GM18909 (cell line): ENCODE measurements at regions not wholly inside any gene's neighbourhood (a gene's known extent, or its start where the extent isn't known, plus 50 kb on each side); places are given as distances from the start of the nearest gene placed in this dataset.
"Not testable (repeated sequence)": the region's sequence is repeated elsewhere in the genome, so short reads cannot be mapped to it uniquely, and the experiment has no call there.

Source experiments
- ATAC-seq: cut with Tn5 transposase; IDR thresholded peaks from one replicate; pipeline ENCODE4 v1.9.1; 2021; ENCODE audit warnings: mild to moderate bottlenecking; ENCODE audit not compliant: unreplicated experiment, poor library complexity

GRCh38 chr6:122198922-122199321 lies 200.5 kb upstream of the HSF2 start:
- no peak for ATAC-seq

- no peak for ATAC-seq
Observed at GRCh38 chr6:122200440-122200839, 199.0 kb upstream of the HSF2 start.

DNA sequence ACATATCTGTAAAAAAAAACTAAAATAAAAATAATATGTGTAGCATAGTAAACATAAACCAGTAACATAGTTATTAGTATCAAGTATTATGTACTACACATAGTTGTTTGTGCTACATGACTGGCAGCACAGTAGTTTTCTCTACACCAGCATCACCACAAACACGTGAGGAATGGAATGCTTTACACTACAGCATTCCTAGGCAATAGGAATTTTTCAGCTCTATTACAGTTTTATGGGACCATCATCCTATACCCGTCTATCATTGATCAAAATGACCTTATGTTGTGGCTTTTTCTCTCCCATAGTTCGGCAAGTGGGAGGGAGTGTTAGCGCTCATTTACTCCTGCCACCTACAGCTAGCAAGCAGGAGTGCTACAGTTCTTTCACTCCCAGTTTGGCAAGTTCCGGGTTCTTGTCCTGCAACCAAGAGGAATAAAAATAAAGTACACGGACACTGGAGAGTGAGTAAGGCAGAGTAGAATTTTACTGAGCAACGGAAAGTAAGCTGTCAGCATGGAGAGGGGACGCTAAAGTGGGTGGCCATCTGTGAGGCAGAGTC lies 196.8 kb upstream of the HSF2 start:
- ATAC-seq: no peak

DNA sequence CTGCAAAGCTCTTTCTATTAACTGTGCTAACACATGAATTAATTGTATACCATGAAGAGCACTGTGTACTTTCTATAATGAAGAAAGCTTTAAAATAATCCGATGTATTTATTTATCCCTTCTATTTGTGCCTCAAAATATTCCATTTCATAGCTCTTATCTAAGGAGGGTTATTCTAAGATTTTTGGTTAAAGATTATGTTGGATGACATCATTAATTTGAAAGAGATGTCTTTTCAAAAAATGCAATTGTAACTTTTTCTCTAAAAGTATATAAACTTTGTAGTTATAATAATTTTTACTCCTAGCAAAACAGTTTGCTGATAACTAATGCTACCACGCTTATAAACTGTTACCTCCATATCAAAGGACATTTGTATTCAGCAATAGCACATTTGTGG lies 192.4 kb upstream of the HSF2 start:
- ATAC-seq: no peak

DNA sequence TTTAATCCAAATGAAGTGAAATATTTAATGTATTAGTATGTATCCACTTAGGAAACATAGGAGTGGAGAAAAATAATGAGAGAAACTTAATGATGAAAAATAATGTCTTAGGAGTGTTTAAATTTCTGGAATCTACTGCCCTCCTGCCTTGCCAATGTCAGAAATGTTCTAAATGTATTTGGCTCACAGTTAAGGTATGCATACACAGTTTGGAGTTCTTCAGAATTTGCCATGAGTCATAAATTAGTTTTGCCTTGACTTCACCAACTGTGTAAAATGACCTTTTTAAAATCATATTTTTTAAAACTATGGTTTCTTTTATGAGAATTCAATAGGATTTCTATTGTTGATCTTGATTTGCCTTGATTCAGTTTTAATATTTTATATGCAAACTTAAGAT lies 191.7 kb upstream of the HSF2 start:
- no peak for ATAC-seq

DNA sequence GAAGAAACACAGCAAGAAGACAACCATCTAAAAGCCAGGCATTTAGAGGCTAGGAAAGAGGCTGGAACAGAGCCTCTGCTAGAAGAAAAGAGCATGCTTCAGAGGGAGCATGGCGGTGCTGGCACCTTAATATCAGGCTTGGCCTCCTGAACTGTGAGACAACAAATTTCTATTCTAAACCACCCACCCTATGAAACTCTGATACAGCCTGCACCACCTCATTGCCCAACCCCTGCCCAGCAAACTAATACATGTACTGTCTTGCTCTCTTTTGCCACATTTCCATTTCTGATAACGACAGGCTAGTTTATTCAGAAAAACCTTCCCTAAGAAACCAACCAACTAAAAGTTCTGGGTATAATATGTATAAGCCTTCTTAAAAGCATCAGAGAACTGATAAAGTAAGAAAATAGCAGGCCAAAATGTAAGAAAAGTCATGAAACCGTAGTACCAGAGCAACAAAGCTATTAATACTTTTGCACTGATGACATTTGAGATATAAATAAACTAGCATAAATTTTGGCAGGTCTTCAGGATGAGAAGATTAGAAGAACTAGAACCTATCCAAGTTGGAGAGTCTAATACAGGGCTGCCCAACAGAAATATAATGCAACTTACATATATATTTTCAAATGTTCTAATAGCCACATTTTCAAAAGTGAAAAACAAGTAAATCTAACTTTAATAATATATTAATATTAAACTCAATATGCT lies 184.7 kb upstream of the HSF2 start:
- no peak for ATAC-seq

GRCh38 chr6:122220254-122220653 lies 179.2 kb upstream of the HSF2 start:
- ATAC-seq: no peak

GRCh38 chr6:122222761-122223160 lies 176.7 kb upstream of the HSF2 start:
- no peak for ATAC-seq

DNA sequence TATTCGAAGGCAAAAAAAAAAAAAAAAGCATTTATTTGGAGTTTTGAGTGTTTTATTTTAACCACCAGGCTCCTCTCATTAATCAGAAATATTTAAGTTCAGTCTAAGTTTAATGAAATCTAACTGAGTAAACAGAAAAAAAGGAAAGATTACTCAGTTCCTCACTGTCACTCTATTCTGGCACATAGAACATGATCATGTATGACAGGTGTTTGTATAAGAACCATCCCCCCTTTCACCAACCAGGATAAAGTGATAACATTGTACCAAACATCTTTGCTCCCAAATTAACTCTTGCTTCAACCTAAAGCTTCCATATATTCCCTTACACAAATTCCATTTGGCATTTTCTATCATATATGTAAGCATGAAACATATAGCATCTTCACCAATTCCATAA lies 176.2 kb upstream of the HSF2 start:
- no peak for ATAC-seq

- ATAC-seq: no peak
Observed at GRCh38 chr6:122238861-122239260, 160.6 kb upstream of the HSF2 start.

GRCh38 chr6:122246906-122247658 lies 152.4 kb upstream of the HSF2 start:
- no peak for ATAC-seq

- ATAC-seq: no peak
Observed at GRCh38 chr6:122248001-122248669, 151.3 kb upstream of the HSF2 start.

DNA sequence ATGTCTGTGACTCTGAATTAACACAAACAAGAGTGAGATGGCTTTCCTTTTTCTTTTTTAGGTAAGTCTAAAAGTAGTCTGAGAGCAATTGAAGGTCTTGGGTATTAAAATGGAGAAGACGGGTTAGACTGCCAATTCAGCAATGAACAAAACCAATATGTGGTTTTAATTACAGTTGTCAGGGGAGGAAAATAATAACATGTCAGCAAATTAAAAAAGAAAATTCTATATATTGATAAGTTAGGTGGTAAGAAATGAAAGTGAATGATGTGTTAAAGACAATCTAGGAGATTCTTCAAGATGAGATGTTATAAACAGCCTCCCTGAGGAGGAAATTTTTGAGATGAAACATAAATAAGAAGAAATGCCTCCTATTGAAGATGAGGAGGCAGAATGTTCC lies 150.6 kb upstream of the HSF2 start:
- no peak for ATAC-seq

DNA sequence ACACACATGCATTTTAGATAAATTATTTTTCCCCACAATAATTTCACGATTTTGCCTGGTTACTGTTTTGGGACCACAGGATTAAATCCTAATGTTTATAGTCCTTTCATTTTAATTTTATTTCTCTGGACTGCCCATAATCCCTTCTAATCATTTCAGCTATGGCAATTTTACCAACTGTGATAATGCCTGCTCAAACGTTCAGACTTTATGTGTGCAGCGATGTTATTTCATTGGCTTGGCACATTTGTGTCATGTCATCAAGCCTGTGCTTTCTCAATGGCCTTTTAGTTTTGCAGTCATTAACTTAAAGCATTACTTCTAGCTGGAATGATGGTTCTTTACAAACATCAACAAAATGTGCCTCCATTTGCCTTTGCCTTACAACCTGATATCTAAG lies 140.6 kb upstream of the HSF2 start:
- ATAC-seq: no peak

GRCh38 chr6:122264557-122264956 lies 134.9 kb upstream of the HSF2 start:
- ATAC-seq: no peak

DNA sequence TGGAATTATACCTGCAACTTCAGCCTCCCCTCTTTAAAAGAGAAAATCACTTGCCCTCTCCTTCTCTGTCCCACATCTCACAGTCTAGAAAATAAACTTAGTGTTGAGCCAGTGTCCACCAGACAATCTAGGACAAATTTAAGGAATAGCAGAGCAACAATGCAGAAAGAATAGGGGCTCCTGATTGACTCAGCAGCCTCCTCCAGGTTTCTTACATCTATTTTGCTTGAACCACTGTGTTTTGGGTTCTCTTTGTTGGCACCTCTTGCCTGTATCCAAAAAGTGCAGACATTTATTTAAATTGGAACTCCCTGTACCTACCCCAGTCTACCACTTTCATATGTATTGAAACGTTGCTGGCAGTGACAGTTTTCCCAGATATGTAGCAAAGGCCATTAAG lies 133.7 kb upstream of the HSF2 start:
- ATAC-seq: no peak

DNA sequence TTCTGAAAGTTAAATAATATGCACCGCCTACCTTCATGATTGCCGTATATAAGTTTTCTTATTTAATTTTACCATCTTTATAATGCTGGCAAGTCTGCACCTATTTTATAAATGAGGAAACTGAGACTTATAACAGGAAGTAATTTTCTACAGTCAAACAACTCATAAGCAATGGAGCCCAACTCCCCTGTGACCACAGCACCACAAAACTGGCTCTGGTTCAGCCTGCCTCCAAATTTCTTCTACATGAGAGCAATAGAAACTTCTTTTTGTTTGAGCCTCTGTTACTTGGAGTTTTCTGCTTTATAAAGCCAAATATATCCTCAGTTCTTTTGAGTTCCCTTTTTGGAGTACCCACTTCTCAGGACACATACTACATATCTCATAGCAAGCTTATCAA lies 131.1 kb upstream of the HSF2 start:
- no peak for ATAC-seq

DNA sequence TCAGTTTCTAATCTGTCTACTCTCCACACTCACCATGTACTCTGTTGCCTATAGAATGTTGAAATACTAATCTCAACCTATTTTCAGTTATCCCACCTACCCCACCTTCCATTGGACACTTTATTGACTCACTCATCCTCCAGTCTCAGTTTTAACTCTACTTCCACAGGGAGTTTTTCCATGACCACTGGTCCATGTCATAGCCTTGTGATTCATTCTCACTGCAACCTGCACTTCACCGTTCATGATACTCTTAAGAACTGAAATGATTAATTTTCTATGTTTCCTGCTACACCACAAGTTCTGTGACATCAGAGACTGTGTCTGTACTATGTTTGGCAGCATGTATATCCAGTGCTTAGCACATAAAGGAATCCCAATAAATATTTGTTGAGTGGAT lies 122.8 kb upstream of the HSF2 start:
- ATAC-seq: no peak

DNA sequence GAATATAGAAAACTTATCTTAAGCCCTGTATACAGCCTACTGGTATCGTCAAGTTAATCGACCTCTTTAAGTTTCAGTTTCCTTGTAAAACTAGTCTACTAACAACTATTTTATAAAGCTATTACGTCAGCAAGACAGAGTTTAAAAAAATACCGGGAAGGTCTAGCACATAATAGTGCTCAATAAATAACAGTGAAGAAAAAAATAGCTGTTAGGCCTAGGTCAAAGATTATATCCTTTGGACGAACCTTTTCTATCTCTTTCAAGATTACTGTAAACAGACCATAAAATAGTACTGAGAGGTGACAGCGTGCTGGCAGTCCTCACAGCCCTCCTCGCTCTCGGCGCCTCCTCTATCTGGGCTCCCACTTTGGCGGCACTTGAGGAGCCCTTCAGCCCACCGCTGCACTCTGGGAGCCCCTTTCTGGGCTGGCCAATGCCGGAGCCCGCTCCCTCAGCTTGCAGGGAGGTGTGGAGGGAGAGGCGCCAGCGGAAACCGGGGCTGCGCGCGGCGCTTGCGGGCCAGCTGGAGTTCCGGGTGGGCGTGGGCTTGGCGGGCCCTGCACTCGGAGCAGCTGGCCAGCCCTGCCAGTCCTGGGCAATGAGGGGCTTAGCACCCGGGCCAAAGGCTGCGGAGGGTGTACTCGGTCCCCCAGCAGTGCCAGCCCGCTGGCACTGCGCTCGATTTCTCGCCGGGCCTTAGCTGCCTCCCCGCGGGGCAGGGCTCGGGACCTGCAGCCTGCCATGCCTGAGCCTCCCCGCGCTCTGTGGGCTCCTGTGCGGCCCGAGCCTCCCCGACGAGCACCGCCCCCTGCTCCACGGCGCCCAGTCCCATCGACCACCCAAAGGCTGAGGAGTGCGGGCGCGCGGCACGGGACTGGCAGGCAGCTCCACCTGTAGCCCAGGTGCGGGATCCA lies 119.1 kb upstream of the HSF2 start:
- ATAC-seq: not testable (repeated sequence)

GRCh38 chr6:122283884-122284283 lies 115.6 kb upstream of the HSF2 start:
- ATAC-seq: no peak
